Limb (tissue), 2 donors: ENCODE measurements at regions not wholly inside any gene's neighbourhood (a gene's known extent, or its start where the extent isn't known, plus 50 kb on each side); places are given as distances from the start of the nearest gene placed in this dataset.
"Not testable (repeated sequence)": the region's sequence is repeated elsewhere in the genome, so short reads cannot be mapped to it uniquely, and the experiment has no call there.

Experiments used
- DNase-seq, 2 donors: peaks; one replicate each; pipeline ENCODE4 v3.0.0-alpha.2; 2016; ENCODE audit errors: extremely low spot score in 2 of 2

GRCh38 chr3:188972310-188972709 lies 199.5 kb upstream of the TPRG1 start:
- DNase-seq: no peak

- no peak for DNase-seq
These were observed 196.7 kb upstream of the TPRG1 start for GRCh38 chr3:188974856-188975599.

- DNase-seq: no peak
These were observed 196.0 kb upstream of the TPRG1 start for GRCh38 chr3:188975600-188976314.

- no peak for DNase-seq
These were observed 195.4 kb upstream of the TPRG1 start for GRCh38 chr3:188976407-188976806.

GRCh38 chr3:188978421-188979171 lies 193.2 kb upstream of the TPRG1 start:
- peak in 1 of 2 donors; percentile 37 for DNase-seq

GRCh38 chr3:188979248-188979647 lies 192.5 kb upstream of the TPRG1 start:
- no peak for DNase-seq

- no peak for DNase-seq
These were observed 192.0 kb upstream of the TPRG1 start for GRCh38 chr3:188979669-188980310.

- DNase-seq: no peak
These were observed 178.6 kb upstream of the TPRG1 start for GRCh38 chr3:188993181-188993580.

- no peak for DNase-seq
These were observed 170.2 kb upstream of the TPRG1 start for GRCh38 chr3:189001559-189001958.

- no peak for DNase-seq
These were observed 168.4 kb upstream of the TPRG1 start for GRCh38 chr3:189003410-189003809.

- DNase-seq: no peak
These were observed 158.4 kb upstream of the TPRG1 start for GRCh38 chr3:189013224-189013888.

- no peak for DNase-seq
These were observed 157.2 kb upstream of the TPRG1 start for GRCh38 chr3:189014526-189014925.

- DNase-seq: not testable (repeated sequence)
These were observed 148.9 kb upstream of the TPRG1 start for GRCh38 chr3:189022576-189023466.

GRCh38 chr3:189025866-189026265 lies 145.9 kb upstream of the TPRG1 start:
- no peak for DNase-seq

GRCh38 chr3:189027626-189028155 lies 144.1 kb upstream of the TPRG1 start:
- DNase-seq: no peak

- DNase-seq: no peak
These were observed 132.7 kb upstream of the TPRG1 start for GRCh38 chr3:189038773-189039745.

- no peak for DNase-seq
These were observed 131.0 kb upstream of the TPRG1 start for GRCh38 chr3:189040656-189041335.

GRCh38 chr3:189041482-189042090 lies 130.2 kb upstream of the TPRG1 start:
- DNase-seq: no peak
